ENCODE measurements at regions not wholly inside any gene's neighbourhood (a gene's known extent, or its start where the extent isn't known, plus 50 kb on each side); places are given as distances from the start of the nearest gene placed in this dataset.

GRCh38 chr1:244322791-244323521 lies 128.8 kb downstream of the ADSS2 start:
- TF ChIP-seq POLR2A (IDR thresholded peaks at IDR 0.05; ENCODE audit: low read depth, low read length) (no peak), TAF1 (IDR thresholded peaks at IDR 0.05; ENCODE audit: borderline replicate concordance, low read depth, low read length) (no peak), POLR2AphosphoS5 (IDR thresholded peaks at IDR 0.05; ENCODE audit: low read depth, low read length) (no peak)
